ENCODE measurements at regions not wholly inside any gene's neighbourhood (a gene's known extent, or its start where the extent isn't known, plus 50 kb on each side); places are given as distances from the start of the nearest gene placed in this dataset.

DNA sequence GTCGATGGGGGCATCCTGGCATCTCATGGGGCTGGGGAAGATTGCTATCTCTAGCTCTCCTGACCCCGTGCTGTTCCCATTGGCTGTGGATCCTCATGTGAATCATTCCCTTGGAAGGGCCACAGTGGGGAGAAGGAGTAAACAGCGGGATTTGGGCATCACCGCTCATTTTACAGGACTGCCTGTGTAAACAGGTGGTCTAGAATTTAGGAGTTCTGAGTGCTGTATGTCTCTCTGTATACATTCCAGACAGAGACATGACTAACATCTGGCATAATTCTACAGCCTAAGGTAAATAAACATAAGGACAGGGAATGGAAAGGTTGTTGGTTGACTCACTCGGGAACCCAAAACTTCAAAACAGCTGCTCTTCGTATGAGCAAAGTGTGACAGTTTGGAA, 92.7 kb downstream of the COPS8 start:
- no peak overlapping the region for H3K14ac ChIP-seq (ENCODE audit: low read length in 2 of 2)
- peak overlapping the region; percentile 74 for H4K8ac ChIP-seq (ENCODE audit: low read length)
- peak overlapping the region in 1 of 2 experiments; percentile 14 for H3K23ac ChIP-seq (ENCODE audit: low read length in 2 of 2)
- H3K27ac ChIP-seq (ENCODE audit: low read length, poor library complexity, severe bottlenecking): no peak overlapping the region
- H3K4me3 ChIP-seq (ENCODE audit: insufficient read depth in 1 of 2, low read depth in 1 of 2, low read length in 2 of 2): no peak overlapping the region
- peaks cover 9% of the 10 kb centered on the region for H3K9me3 ChIP-seq (ENCODE audit: control insufficient read depth, low read length)
- no peak overlapping the region for H2AK5ac ChIP-seq (ENCODE audit: low read length, severe bottlenecking)
- H4K91ac ChIP-seq (ENCODE audit: low read length): peak overlapping the region; percentile 99
- H3K36me3 ChIP-seq (ENCODE audit: control insufficient read depth in 1 of 2, insufficient read depth in 2 of 2, low read depth in 1 of 2, low read length in 2 of 2): no peaks in the 10 kb centered on the region
- H3K79me1 ChIP-seq (replicated peaks; ENCODE audit: low read length, poor library complexity, severe bottlenecking): no peaks in the 10 kb centered on the region
- peaks cover 14% of the 10 kb centered on the region for H3K4me1 ChIP-seq (ENCODE audit: control insufficient read depth, insufficient read depth, low read depth, low read length)
- H3K27me3 ChIP-seq (ENCODE audit: control insufficient read depth in 1 of 2, insufficient read depth in 1 of 2, low read length in 2 of 2): no peaks in the 10 kb centered on the region
- H2BK12ac ChIP-seq (ENCODE audit: low read length in 2 of 2): peak overlapping the region; percentile 98 to 100
- 3% methylated on average over 2 of the region's 6 CpGs for WGBS
- no peak overlapping the region for H3K4me2 ChIP-seq (ENCODE audit: low read length, poor library complexity, severe bottlenecking)
- peak overlapping the region; percentile 99 for H2BK120ac ChIP-seq (ENCODE audit: low read depth, low read length)
- H2BK5ac ChIP-seq (ENCODE audit: low read depth, low read length, poor library complexity, severe bottlenecking): no peak overlapping the region
- H2BK15ac ChIP-seq (ENCODE audit: low read depth, poor library complexity, severe bottlenecking): no peak overlapping the region
- peak; percentile 90 for DNase-seq
- H3K4ac ChIP-seq (ENCODE audit: low read depth in 1 of 2, low read length in 2 of 2): peak overlapping the region; percentile 96 to 98
- H3K18ac ChIP-seq (ENCODE audit: low read depth in 1 of 2, low read length in 2 of 2): peak overlapping the region; percentile 80 to 90
- peak overlapping the region; percentile 36 for H2AFZ ChIP-seq (ENCODE audit: low read depth, low read length)
- H3K9ac ChIP-seq (ENCODE audit: low read length): no peak overlapping the region

DNA sequence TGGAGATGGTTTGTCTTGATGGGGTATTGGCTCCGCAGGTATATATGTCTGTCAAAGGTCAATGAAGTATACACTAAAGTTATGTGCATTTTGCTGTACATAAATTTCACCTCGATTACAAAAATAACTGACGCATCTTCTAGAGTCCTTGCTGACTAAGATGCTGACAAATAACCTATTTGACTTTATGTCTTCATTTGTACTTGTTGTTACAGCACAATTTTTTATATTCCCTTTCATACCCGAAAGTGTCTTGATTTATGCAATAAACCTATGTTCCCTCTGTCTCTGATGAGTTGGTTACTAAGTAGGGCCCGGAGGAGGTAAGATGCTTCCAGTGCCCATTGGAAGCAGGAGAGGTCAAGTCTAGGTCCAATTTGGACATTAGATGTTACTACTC, 93.5 kb downstream of the COPS8 start:
- Histone ChIP-seq H3K36me3 (ENCODE audit: control insufficient read depth in 1 of 2, insufficient read depth in 2 of 2, low read depth in 1 of 2, low read length in 2 of 2) (no peaks in the 10 kb centered on the region), H3K79me1 (replicated peaks; ENCODE audit: low read length, poor library complexity, severe bottlenecking) (no peaks in the 10 kb centered on the region), H4K8ac (ENCODE audit: low read length) (no peak overlapping the region), H2BK12ac (ENCODE audit: low read length in 2 of 2) (no peak overlapping the region), H2BK120ac (ENCODE audit: low read depth, low read length) (no peak overlapping the region), H3K14ac (ENCODE audit: low read length in 2 of 2) (no peak overlapping the region), H2AFZ (ENCODE audit: low read depth, low read length) (no peak overlapping the region), H2BK15ac (ENCODE audit: low read depth, poor library complexity, severe bottlenecking) (no peak overlapping the region), H3K27ac (ENCODE audit: low read length, poor library complexity, severe bottlenecking) (no peak overlapping the region), H2BK5ac (ENCODE audit: low read depth, low read length, poor library complexity, severe bottlenecking) (no peak overlapping the region), H3K9ac (ENCODE audit: low read length) (no peak overlapping the region), H3K27me3 (ENCODE audit: control insufficient read depth in 1 of 2, insufficient read depth in 1 of 2, low read length in 2 of 2) (no peaks in the 10 kb centered on the region), H2AK5ac (ENCODE audit: low read length, severe bottlenecking) (no peak overlapping the region), H3K4ac (ENCODE audit: low read depth in 1 of 2, low read length in 2 of 2) (peak overlapping the region in 1 of 2 experiments; percentile 88), H3K4me3 (ENCODE audit: insufficient read depth in 1 of 2, low read depth in 1 of 2, low read length in 2 of 2) (no peak overlapping the region), H3K23ac (ENCODE audit: low read length in 2 of 2) (no peak overlapping the region), H3K4me1 (ENCODE audit: control insufficient read depth, insufficient read depth, low read depth, low read length) (peaks cover 14% of the 10 kb centered on the region), H3K9me3 (ENCODE audit: control insufficient read depth, low read length) (peaks cover 3% of the 10 kb centered on the region), H3K18ac (ENCODE audit: low read depth in 1 of 2, low read length in 2 of 2) (peak overlapping the region; percentile 50 to 71), H3K4me2 (ENCODE audit: low read length, poor library complexity, severe bottlenecking) (no peak overlapping the region), H4K91ac (ENCODE audit: low read length) (no peak overlapping the region)
- WGBS: 74% methylated on average over 4 of the region's 5 CpGs
- DNase-seq: no peak

DNA sequence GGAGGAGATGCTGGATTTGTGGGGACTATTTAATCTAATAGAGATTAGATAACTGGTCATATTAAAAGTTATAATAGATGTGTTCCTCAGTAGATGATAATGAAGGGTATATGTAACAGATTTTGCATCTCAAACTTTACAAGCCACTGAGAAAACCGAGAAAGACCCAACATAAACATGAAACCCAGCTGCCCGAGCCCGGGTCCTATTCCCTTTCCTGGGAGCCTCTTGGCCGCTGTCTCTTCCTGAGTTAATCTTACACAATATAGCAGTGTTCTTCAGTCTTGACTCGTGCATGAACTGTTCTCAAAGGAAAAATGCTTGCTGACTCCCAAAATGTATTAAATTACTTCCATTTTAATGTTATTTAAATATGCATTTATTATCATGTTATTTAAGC, 94.5 kb downstream of the COPS8 start:
- Histone ChIP-seq H3K9ac (ENCODE audit: low read length) (no peak overlapping the region), H3K27me3 (ENCODE audit: control insufficient read depth in 1 of 2, insufficient read depth in 1 of 2, low read length in 2 of 2) (no peaks in the 10 kb centered on the region), H2BK5ac (ENCODE audit: low read depth, low read length, poor library complexity, severe bottlenecking) (no peak overlapping the region), H2BK15ac (ENCODE audit: low read depth, poor library complexity, severe bottlenecking) (no peak overlapping the region), H3K23ac (ENCODE audit: low read length in 2 of 2) (no peak overlapping the region), H3K4me2 (ENCODE audit: low read length, poor library complexity, severe bottlenecking) (no peak overlapping the region), H3K4ac (ENCODE audit: low read depth in 1 of 2, low read length in 2 of 2) (peak overlapping the region in 1 of 2 experiments; percentile 85), H3K4me1 (ENCODE audit: control insufficient read depth, insufficient read depth, low read depth, low read length) (peaks cover 14% of the 10 kb centered on the region), H4K8ac (ENCODE audit: low read length) (no peak overlapping the region), H3K27ac (ENCODE audit: low read length, poor library complexity, severe bottlenecking) (no peak overlapping the region), H3K4me3 (ENCODE audit: insufficient read depth in 1 of 2, low read depth in 1 of 2, low read length in 2 of 2) (no peak overlapping the region), H2AK5ac (ENCODE audit: low read length, severe bottlenecking) (no peak overlapping the region), H2BK120ac (ENCODE audit: low read depth, low read length) (peak overlapping the region; percentile 98), H2AFZ (ENCODE audit: low read depth, low read length) (no peak overlapping the region), H4K91ac (ENCODE audit: low read length) (peak overlapping the region; percentile 44), H3K36me3 (ENCODE audit: control insufficient read depth in 1 of 2, insufficient read depth in 2 of 2, low read depth in 1 of 2, low read length in 2 of 2) (no peaks in the 10 kb centered on the region), H3K79me1 (replicated peaks; ENCODE audit: low read length, poor library complexity, severe bottlenecking) (no peaks in the 10 kb centered on the region), H2BK12ac (ENCODE audit: low read length in 2 of 2) (peak overlapping the region in 1 of 2 experiments; percentile 96), H3K18ac (ENCODE audit: low read depth in 1 of 2, low read length in 2 of 2) (peak overlapping the region in 1 of 2 experiments; percentile 25), H3K14ac (ENCODE audit: low read length in 2 of 2) (no peak overlapping the region), H3K9me3 (ENCODE audit: control insufficient read depth, low read length) (no peaks in the 10 kb centered on the region)
- WGBS: 91% methylated on average over 4 of the region's 5 CpGs
- DNase-seq: no peak

DNA sequence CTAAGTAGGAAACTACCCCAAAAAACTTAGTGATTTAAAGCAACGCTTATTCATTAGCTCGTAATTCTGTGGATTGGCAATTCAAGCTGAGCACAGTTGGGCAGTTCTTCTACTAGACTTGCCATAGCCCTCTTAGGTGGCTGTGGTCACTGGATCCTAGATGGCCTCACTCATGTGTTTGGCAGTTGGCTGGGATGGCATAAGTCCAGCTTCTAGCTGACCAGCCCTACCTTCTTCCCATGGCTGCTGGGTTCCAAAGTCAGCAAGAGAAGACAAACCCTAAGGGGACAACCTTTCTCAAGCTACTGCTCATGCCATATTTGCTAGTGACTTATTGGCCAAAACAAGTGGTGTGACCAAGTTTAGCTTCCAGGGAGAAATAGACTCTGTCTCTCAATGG, 95.3 kb downstream of the COPS8 start:
- H3K79me1 ChIP-seq (replicated peaks; ENCODE audit: low read length, poor library complexity, severe bottlenecking): no peaks in the 10 kb centered on the region
- peak overlapping the region; percentile 25 to 89 for H3K18ac ChIP-seq (ENCODE audit: low read depth in 1 of 2, low read length in 2 of 2)
- peak overlapping the region; percentile 91 for H4K8ac ChIP-seq (ENCODE audit: low read length)
- H3K4me1 ChIP-seq (ENCODE audit: control insufficient read depth, insufficient read depth, low read depth, low read length): peaks cover 14% of the 10 kb centered on the region
- no peak overlapping the region for H3K9ac ChIP-seq (ENCODE audit: low read length)
- peak overlapping the region; percentile 8 for H4K91ac ChIP-seq (ENCODE audit: low read length)
- peak overlapping the region; percentile 87 to 100 for H2BK12ac ChIP-seq (ENCODE audit: low read length in 2 of 2)
- no peaks in the 10 kb centered on the region for H3K9me3 ChIP-seq (ENCODE audit: control insufficient read depth, low read length)
- no peaks in the 10 kb centered on the region for H3K36me3 ChIP-seq (ENCODE audit: control insufficient read depth in 1 of 2, insufficient read depth in 2 of 2, low read depth in 1 of 2, low read length in 2 of 2)
- H3K14ac ChIP-seq (ENCODE audit: low read length in 2 of 2): no peak overlapping the region
- no peak for DNase-seq
- no peaks in the 10 kb centered on the region for H3K27me3 ChIP-seq (ENCODE audit: control insufficient read depth in 1 of 2, insufficient read depth in 1 of 2, low read length in 2 of 2)
- no peak overlapping the region for H2AK5ac ChIP-seq (ENCODE audit: low read length, severe bottlenecking)
- H3K4me2 ChIP-seq (ENCODE audit: low read length, poor library complexity, severe bottlenecking): no peak overlapping the region
- no peak overlapping the region for H2AFZ ChIP-seq (ENCODE audit: low read depth, low read length)
- H2BK15ac ChIP-seq (ENCODE audit: low read depth, poor library complexity, severe bottlenecking): no peak overlapping the region
- H3K4me3 ChIP-seq (ENCODE audit: insufficient read depth in 1 of 2, low read depth in 1 of 2, low read length in 2 of 2): no peak overlapping the region
- no peak overlapping the region for H3K23ac ChIP-seq (ENCODE audit: low read length in 2 of 2)
- no peak overlapping the region for H2BK120ac ChIP-seq (ENCODE audit: low read depth, low read length)
- H3K27ac ChIP-seq (ENCODE audit: low read length, poor library complexity, severe bottlenecking): no peak overlapping the region
- H2BK5ac ChIP-seq (ENCODE audit: low read depth, low read length, poor library complexity, severe bottlenecking): no peak overlapping the region
- peak overlapping the region in 1 of 2 experiments; percentile 97 for H3K4ac ChIP-seq (ENCODE audit: low read depth in 1 of 2, low read length in 2 of 2)
- WGBS: 97% methylated on average over 2 of the region's 2 CpGs
